ENCODE measurements at regions not wholly inside any gene's neighbourhood (a gene's known extent, or its start where the extent isn't known, plus 50 kb on each side); places are given as distances from the start of the nearest gene placed in this dataset.

GRCh38 chr2:226121046-226121738 lies 678.4 kb downstream of the IRS1 start:
- Histone ChIP-seq H2AFZ (ENCODE audit: low read length, unreplicated experiment) (peak overlapping the region; percentile 12), H3K27ac (ENCODE audit: low read depth, low read length) (peak overlapping the region; percentile 27), H3K36me3 (ENCODE audit: insufficient read depth, low read length) (no peaks in the 10 kb centered on the region), H3K4me3 (ENCODE audit: low read depth, low read length) (no peak overlapping the region), H3K27me3 (ENCODE audit: insufficient read depth, low read length) (no peaks in the 10 kb centered on the region), H3K79me2 (ENCODE audit: control insufficient read depth, insufficient read depth, low read length, unreplicated experiment) (no peaks in the 10 kb centered on the region), H3K4me1 (ENCODE audit: control insufficient read depth, insufficient read depth, low read length, unreplicated experiment) (peaks cover 83% of the 10 kb centered on the region)

DNA sequence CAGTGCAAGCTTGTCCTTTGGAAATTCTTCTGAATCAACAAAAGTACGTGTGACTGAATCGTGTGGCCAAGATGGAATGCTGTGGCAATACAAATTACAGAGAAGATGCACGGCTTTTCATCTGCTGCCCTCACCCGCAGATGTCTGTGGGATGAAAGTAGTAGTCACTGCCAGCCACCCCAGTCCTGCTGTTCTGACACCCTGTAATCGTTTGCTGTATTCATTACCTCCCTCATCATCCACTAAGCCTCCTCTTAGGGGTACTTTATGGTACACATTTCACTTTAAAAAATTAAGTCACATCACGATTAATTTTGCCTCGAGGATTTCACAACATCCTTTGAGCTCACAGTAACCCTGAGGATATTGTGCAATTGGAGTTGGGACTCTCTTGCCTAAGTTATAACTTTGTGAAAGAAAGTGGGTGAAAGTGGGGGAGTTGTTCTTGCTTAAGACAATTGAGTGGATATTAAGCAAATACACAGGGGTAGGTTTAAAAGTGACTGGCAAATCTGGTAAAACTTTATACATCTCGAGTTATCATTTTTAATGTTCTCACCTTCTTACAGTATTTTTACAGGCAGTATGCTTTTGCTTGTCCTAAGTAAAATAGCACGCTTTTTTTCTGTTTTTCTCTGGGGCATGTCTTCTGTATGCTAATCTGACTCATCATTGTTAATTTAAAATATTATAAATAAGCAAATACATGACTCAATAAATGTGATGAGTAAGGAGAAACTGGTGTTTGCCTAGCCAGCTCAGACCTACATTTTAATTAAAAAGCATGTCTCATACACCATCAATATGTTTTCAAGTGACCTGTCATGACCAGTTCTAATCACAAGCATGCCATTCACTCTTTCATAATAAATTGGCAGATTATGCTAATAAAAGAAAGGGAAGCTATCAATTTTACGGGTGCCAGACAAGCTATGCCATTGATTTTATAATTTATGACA lies 680.9 kb downstream of the IRS1 start:
- H2AFZ ChIP-seq (ENCODE audit: low read length, unreplicated experiment): no peak overlapping the region
- peaks cover 81% of the 10 kb centered on the region for H3K4me1 ChIP-seq (ENCODE audit: control insufficient read depth, insufficient read depth, low read length, unreplicated experiment)
- no peaks in the 10 kb centered on the region for H3K36me3 ChIP-seq (ENCODE audit: insufficient read depth, low read length)
- H3K79me2 ChIP-seq (ENCODE audit: control insufficient read depth, insufficient read depth, low read length, unreplicated experiment): no peaks in the 10 kb centered on the region
- peak overlapping the region; percentile 97 for H3K27ac ChIP-seq (ENCODE audit: low read depth, low read length)
- H3K4me3 ChIP-seq (ENCODE audit: low read depth, low read length): peak overlapping the region; percentile 54
- H3K27me3 ChIP-seq (ENCODE audit: insufficient read depth, low read length): no peaks in the 10 kb centered on the region

- H3K4me1 ChIP-seq (ENCODE audit: control insufficient read depth, insufficient read depth, low read length, unreplicated experiment): peaks cover 73% of the 10 kb centered on the region
- H2AFZ ChIP-seq (ENCODE audit: low read length, unreplicated experiment): no peak overlapping the region
- H3K27me3 ChIP-seq (ENCODE audit: insufficient read depth, low read length): no peaks in the 10 kb centered on the region
- H3K79me2 ChIP-seq (ENCODE audit: control insufficient read depth, insufficient read depth, low read length, unreplicated experiment): no peaks in the 10 kb centered on the region
- H3K4me3 ChIP-seq (ENCODE audit: low read depth, low read length): peak overlapping the region; percentile 54
- peak overlapping the region; percentile 97 for H3K27ac ChIP-seq (ENCODE audit: low read depth, low read length)
- H3K36me3 ChIP-seq (ENCODE audit: insufficient read depth, low read length): no peaks in the 10 kb centered on the region
Measured at GRCh38 chr2:226117510-226118065, 682.0 kb downstream of the IRS1 start.

DNA sequence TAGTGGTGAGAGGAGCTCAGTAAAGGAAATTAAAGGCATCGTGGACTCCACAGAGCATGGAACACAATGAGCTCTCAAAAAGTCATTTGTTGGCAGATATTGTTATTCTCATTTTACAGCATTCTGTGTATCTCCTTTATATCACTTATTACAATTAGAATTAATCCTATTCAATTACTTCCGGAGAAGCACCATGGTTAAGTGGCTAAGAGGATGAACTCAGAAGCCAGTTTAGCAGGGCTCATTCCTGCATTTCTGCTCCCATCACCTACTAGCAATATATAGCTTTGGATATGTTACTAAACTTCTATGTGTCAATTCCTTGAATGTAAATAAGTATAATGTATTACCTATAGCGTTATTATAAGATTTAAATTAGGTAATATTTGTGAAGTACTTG lies 683.3 kb downstream of the IRS1 start:
- peaks cover 63% of the 10 kb centered on the region for H3K4me1 ChIP-seq (ENCODE audit: control insufficient read depth, insufficient read depth, low read length, unreplicated experiment)
- H3K4me3 ChIP-seq (ENCODE audit: low read depth, low read length): no peak overlapping the region
- H3K36me3 ChIP-seq (ENCODE audit: insufficient read depth, low read length): no peaks in the 10 kb centered on the region
- no peaks in the 10 kb centered on the region for H3K27me3 ChIP-seq (ENCODE audit: insufficient read depth, low read length)
- H3K79me2 ChIP-seq (ENCODE audit: control insufficient read depth, insufficient read depth, low read length, unreplicated experiment): no peaks in the 10 kb centered on the region
- H2AFZ ChIP-seq (ENCODE audit: low read length, unreplicated experiment): no peak overlapping the region
- peak overlapping the region; percentile 97 for H3K27ac ChIP-seq (ENCODE audit: low read depth, low read length)

GRCh38 chr2:226115832-226116200 lies 683.8 kb downstream of the IRS1 start:
- H3K79me2 ChIP-seq (ENCODE audit: control insufficient read depth, insufficient read depth, low read length, unreplicated experiment): no peaks in the 10 kb centered on the region
- no peaks in the 10 kb centered on the region for H3K27me3 ChIP-seq (ENCODE audit: insufficient read depth, low read length)
- H3K27ac ChIP-seq (ENCODE audit: low read depth, low read length): peak overlapping the region; percentile 97
- H3K36me3 ChIP-seq (ENCODE audit: insufficient read depth, low read length): no peaks in the 10 kb centered on the region
- H3K4me3 ChIP-seq (ENCODE audit: low read depth, low read length): 0 out of 2 replicates have a peak overlapping the region, but pooled peaks have one; percentile 15
- no peak overlapping the region for H2AFZ ChIP-seq (ENCODE audit: low read length, unreplicated experiment)
- H3K4me1 ChIP-seq (ENCODE audit: control insufficient read depth, insufficient read depth, low read length, unreplicated experiment): peaks cover 58% of the 10 kb centered on the region

DNA sequence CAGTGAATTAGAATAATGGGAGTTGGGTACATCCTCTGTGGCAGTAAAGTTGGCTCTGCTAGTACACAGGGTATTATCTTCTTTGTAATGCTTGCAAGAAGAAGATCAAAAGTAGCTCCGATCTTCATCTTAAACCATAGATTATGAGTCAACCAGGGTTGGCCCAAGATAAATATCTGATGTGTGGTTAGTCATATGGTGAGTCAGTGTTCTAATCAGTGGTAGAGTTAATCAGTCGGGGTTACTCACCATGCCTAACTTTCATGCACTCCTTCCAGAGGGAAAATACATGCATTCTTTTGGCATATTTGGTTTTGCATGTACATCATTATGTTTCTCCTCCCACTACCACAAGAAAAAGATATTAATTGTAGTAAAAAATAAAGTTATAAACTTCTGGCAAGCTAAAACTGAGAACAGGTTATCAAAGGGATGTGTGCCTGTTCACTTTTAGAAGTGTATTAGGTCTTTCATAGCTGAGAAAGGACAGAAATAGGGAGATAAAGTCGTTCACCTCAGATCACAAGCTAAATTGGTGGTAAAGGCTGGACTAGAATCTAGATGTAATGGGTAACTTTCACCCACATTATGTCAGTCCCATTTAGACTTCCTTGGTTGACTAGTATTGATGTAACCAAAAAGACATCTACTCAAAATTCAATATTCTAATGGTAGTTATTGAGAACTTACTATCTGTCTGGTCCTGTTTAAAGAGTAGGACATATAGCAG lies 684.4 kb downstream of the IRS1 start:
- Histone ChIP-seq H2AFZ (ENCODE audit: low read length, unreplicated experiment) (no peak overlapping the region), H3K79me2 (ENCODE audit: control insufficient read depth, insufficient read depth, low read length, unreplicated experiment) (no peaks in the 10 kb centered on the region), H3K4me3 (ENCODE audit: low read depth, low read length) (0 out of 2 replicates have a peak overlapping the region, but pooled peaks have one; percentile 15), H3K27me3 (ENCODE audit: insufficient read depth, low read length) (no peaks in the 10 kb centered on the region), H3K36me3 (ENCODE audit: insufficient read depth, low read length) (no peaks in the 10 kb centered on the region), H3K27ac (ENCODE audit: low read depth, low read length) (peak overlapping the region; percentile 97), H3K4me1 (ENCODE audit: control insufficient read depth, insufficient read depth, low read length, unreplicated experiment) (peaks cover 57% of the 10 kb centered on the region)

DNA sequence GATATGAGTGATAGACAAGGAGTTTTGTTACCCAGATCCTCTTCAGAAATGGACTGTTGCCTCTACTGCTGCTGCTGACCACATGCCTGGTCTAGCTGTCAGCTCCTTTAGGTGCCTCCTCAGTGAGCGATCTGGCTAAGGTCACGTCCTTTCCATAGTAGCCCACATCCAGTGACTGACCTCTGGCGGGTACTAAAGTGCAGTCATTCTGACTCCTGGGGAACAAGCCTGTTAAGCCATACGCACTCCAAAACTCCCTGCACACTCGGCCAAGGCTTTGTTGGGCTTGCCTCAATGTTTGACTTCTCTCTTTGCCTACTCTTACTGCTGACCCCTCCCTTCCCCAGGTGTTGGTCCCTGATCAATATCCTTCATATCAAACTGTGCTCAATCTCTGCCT lies 685.2 kb downstream of the IRS1 start:
- Histone ChIP-seq H3K36me3 (ENCODE audit: insufficient read depth, low read length) (no peaks in the 10 kb centered on the region), H3K4me3 (ENCODE audit: low read depth, low read length) (no peak overlapping the region), H3K79me2 (ENCODE audit: control insufficient read depth, insufficient read depth, low read length, unreplicated experiment) (no peaks in the 10 kb centered on the region), H3K4me1 (ENCODE audit: control insufficient read depth, insufficient read depth, low read length, unreplicated experiment) (peaks cover 48% of the 10 kb centered on the region), H3K27me3 (ENCODE audit: insufficient read depth, low read length) (no peaks in the 10 kb centered on the region), H2AFZ (ENCODE audit: low read length, unreplicated experiment) (peak overlapping the region; percentile 15), H3K27ac (ENCODE audit: low read depth, low read length) (peak overlapping the region; percentile 97)

GRCh38 chr2:226098861-226099745 lies 699.6 kb downstream of the NYAP2 start:
- H3K36me3 ChIP-seq (ENCODE audit: insufficient read depth, low read length): peaks cover 8% of the 10 kb centered on the region; the same call in 1 of the 2 replicates
- H3K4me3 ChIP-seq (ENCODE audit: low read depth, low read length): no peak overlapping the region
- no peaks in the 10 kb centered on the region for H3K4me1 ChIP-seq (ENCODE audit: control insufficient read depth, insufficient read depth, low read length, unreplicated experiment)
- H3K79me2 ChIP-seq (ENCODE audit: control insufficient read depth, insufficient read depth, low read length, unreplicated experiment): no peaks in the 10 kb centered on the region
- H2AFZ ChIP-seq (ENCODE audit: low read length, unreplicated experiment): no peak overlapping the region
- H3K27me3 ChIP-seq (ENCODE audit: insufficient read depth, low read length): no peaks in the 10 kb centered on the region
- H3K27ac ChIP-seq (ENCODE audit: low read depth, low read length): no peak overlapping the region

DNA sequence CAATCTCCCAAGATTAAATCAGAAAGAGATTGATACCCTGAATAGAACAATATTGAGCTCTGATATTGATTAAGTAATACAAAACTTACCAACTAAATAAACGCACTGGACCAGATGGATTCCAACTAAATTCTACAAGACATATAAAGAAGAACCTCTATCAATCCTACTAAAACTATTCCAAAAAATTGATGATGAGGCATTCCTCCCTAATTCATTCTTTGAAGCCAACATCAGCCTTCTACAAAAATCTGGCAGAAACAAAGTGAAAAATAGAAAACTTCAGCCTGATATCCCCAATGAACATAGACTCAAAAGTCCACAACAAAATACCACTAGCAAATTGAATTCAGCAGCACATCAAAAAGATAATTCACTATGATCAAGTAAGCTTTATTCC lies 695.5 kb downstream of the NYAP2 start:
- H3K4me1 ChIP-seq (ENCODE audit: control insufficient read depth, insufficient read depth, low read length, unreplicated experiment): no peaks in the 10 kb centered on the region
- no peaks in the 10 kb centered on the region for H3K79me2 ChIP-seq (ENCODE audit: control insufficient read depth, insufficient read depth, low read length, unreplicated experiment)
- no peak overlapping the region for H3K4me3 ChIP-seq (ENCODE audit: low read depth, low read length)
- no peaks in the 10 kb centered on the region for H3K27me3 ChIP-seq (ENCODE audit: insufficient read depth, low read length)
- H3K27ac ChIP-seq (ENCODE audit: low read depth, low read length): no peak overlapping the region
- peaks cover 8% of the 10 kb centered on the region; the same call in 1 of the 2 replicates for H3K36me3 ChIP-seq (ENCODE audit: insufficient read depth, low read length)
- no peak overlapping the region for H2AFZ ChIP-seq (ENCODE audit: low read length, unreplicated experiment)
